IMR-90 (cell line): ENCODE measurements at regions not wholly inside any gene's neighbourhood (a gene's known extent, or its start where the extent isn't known, plus 50 kb on each side); places are given as distances from the start of the nearest gene placed in this dataset.

Source experiments
- ATAC-seq: fragments of 200-7000 bp; cut with Tn5 transposase; 2 replicates; pipeline ENCODE4 v1.9.1; 2020; ENCODE audit warnings: low read depth, mild to moderate bottlenecking, moderate library complexity
- BruUV-seq: library from RNA; stranded (reverse); fragments of 400-500 nt; replicated peaks from 2 replicates; lab custom pipeline; 2021; lab: Mats Ljungman, UMichigan
- CTCF ChIA-PET: fragments of 300-600 bp; formaldehyde crosslinking; extraction: SDS; loops from one replicate; lab custom pipeline; 2021; ENCODE audit warnings: antibody characterized with exemption; lab: Yijun Ruan, JAX
- POLR2A ChIA-PET: fragments of 300-600 bp; sonication (Branson Sonifier 250); formaldehyde crosslinking; loops from one replicate; lab custom pipeline; 2022; ENCODE audit warnings: antibody characterized with exemption; ENCODE audit not compliant: unreplicated experiment; lab: Charles Lee
- DNase-seq: peaks from one replicate; pipeline ENCODE4 v3.0.0; 2013
- H2AFZ ChIP-seq: replicated peaks from 2 replicates; pipeline ENCODE3; 2013; ENCODE audit warnings: low read length, mild to moderate bottlenecking; ENCODE audit not compliant: poor library complexity
- H2AK5ac ChIP-seq: 2 replicates; pipeline ENCODE4 v1.6.1; 2013; ENCODE audit warnings: low read depth, low read length, inconsistent platforms
- H2AK9ac ChIP-seq: replicated peaks from 2 replicates; pipeline ENCODE3; 2013; ENCODE audit warnings: mild to moderate bottlenecking, low read depth, low read length, moderate library complexity; ENCODE audit not compliant: poor library complexity
- H2BK120ac ChIP-seq: 2 replicates; pipeline ENCODE4 v1.6.1; 2013; ENCODE audit warnings: low read depth, low read length, inconsistent platforms
- H2BK15ac ChIP-seq: 3 replicates; pipeline ENCODE4 v1.6.1; 2013; ENCODE audit warnings: low read depth, low read length, inconsistent platforms
- H2BK20ac ChIP-seq: 2 replicates; pipeline ENCODE4 v1.6.1; 2013; ENCODE audit warnings: low read depth, mild to moderate bottlenecking, inconsistent platforms, low read length, moderate library complexity
- H2BK5ac ChIP-seq: 2 replicates; pipeline ENCODE4 v1.6.1; 2013; ENCODE audit warnings: mild to moderate bottlenecking, low read depth, low read length, inconsistent platforms; ENCODE audit not compliant: poor library complexity, severe bottlenecking
- H3K14ac ChIP-seq: replicated peaks from 2 replicates; pipeline ENCODE4 v1.6.1; 2013; ENCODE audit warnings: low read depth, low read length, inconsistent platforms
- H3K18ac ChIP-seq: 2 replicates; pipeline ENCODE4 v1.6.1; 2013; ENCODE audit warnings: low read depth, low read length, control low read depth
- H3K23ac ChIP-seq: 2 replicates; pipeline ENCODE4 v1.6.1; 2013; ENCODE audit warnings: low read depth, low read length, inconsistent platforms
- H3K27ac ChIP-seq: 2 replicates; pipeline ENCODE4 v1.5.1; 2013; ENCODE audit warnings: mild to moderate bottlenecking, control low read depth, low read length; ENCODE audit not compliant: insufficient read depth
- H3K27me3 ChIP-seq: 2 replicates; pipeline ENCODE4 v1.6.1; 2013; ENCODE audit warnings: low read length; ENCODE audit not compliant: control insufficient read depth, insufficient read depth
- H3K36me3 ChIP-seq: 2 replicates; pipeline ENCODE4 v1.6.1; 2013; ENCODE audit warnings: low read length, mixed read lengths; ENCODE audit not compliant: control insufficient read depth, insufficient read depth
- H3K4ac ChIP-seq: 2 replicates; pipeline ENCODE4 v1.6.1; 2013; ENCODE audit warnings: low read depth, low read length, inconsistent platforms
- H3K4me1 ChIP-seq: 2 replicates; pipeline ENCODE4 v1.6.1; 2013; ENCODE audit warnings: low read length, mixed read lengths; ENCODE audit not compliant: control insufficient read depth, insufficient read depth
- H3K4me2 ChIP-seq: 2 replicates; pipeline ENCODE4 v1.6.1; 2013; ENCODE audit warnings: low read depth, mild to moderate bottlenecking, control low read depth, low read length, moderate library complexity
- H3K4me3 ChIP-seq: 2 replicates; pipeline ENCODE4 v1.5.1; 2013; ENCODE audit warnings: low read depth, mild to moderate bottlenecking, control low read depth, low read length, moderate library complexity; ENCODE audit not compliant: insufficient read depth
- H3K56ac ChIP-seq: 2 replicates; pipeline ENCODE4 v1.6.1; 2013; ENCODE audit warnings: low read length, inconsistent platforms; ENCODE audit not compliant: insufficient read depth; ENCODE audit errors: extremely low read depth
- H3K79me1 ChIP-seq, 2 experiments: 2 replicates each; pipeline ENCODE4 v1.6.1; 2013; ENCODE audit warnings: low read length in 2 of 2, inconsistent platforms in 1 of 2, low read depth in 1 of 2
- H3K9ac ChIP-seq: 2 replicates; pipeline ENCODE4 v1.6.1; 2013; ENCODE audit warnings: low read depth, low read length, control low read depth
- H3K9me1 ChIP-seq: 2 replicates; pipeline ENCODE4 v1.6.1; 2013; ENCODE audit warnings: low read length, inconsistent platforms; ENCODE audit not compliant: insufficient read depth
- H3K9me3 ChIP-seq: 2 replicates; pipeline ENCODE4 v1.6.1; 2013; ENCODE audit warnings: low read length; ENCODE audit not compliant: control insufficient read depth, insufficient read depth
- H4K20me1 ChIP-seq: 2 replicates; pipeline ENCODE4 v1.6.1; 2013; ENCODE audit warnings: low read length, inconsistent platforms; ENCODE audit not compliant: insufficient read depth
- H4K5ac ChIP-seq: 2 replicates; pipeline ENCODE4 v1.6.1; 2013; ENCODE audit warnings: mild to moderate bottlenecking, low read depth, low read length, control low read depth
- H4K8ac ChIP-seq, 2 experiments: 2 replicates each; pipeline ENCODE4 v1.6.1; 2013; ENCODE audit warnings: low read depth in 2 of 2, low read length in 2 of 2, control low read depth in 1 of 2, inconsistent platforms in 1 of 2
- H4K91ac ChIP-seq: 2 replicates; pipeline ENCODE4 v1.6.1; 2013; ENCODE audit warnings: low read depth, low read length, inconsistent platforms; ENCODE audit not compliant: insufficient read depth
- BHLHE40 ChIP-seq: fragments of 150-350 bp; IDR thresholded peaks from 2 replicates; pipeline ENCODE4 v1.6.1; 2016; ENCODE audit warnings: mild to moderate bottlenecking, low read depth, low read length
- CHD1 ChIP-seq: IDR thresholded peaks from 2 replicates; pipeline ENCODE4 v1.6.1; 2012; ENCODE audit warnings: low read depth, low read length, improper control_type of control experiment
- MXI1 ChIP-seq: IDR thresholded peaks from 2 replicates; pipeline ENCODE4 v1.6.1; 2012; ENCODE audit warnings: low read depth, mild to moderate bottlenecking, low read length, moderate library complexity, borderline replicate concordance
- POLR2A ChIP-seq: IDR thresholded peaks from 2 replicates; pipeline ENCODE4 v1.6.1; 2012; ENCODE audit warnings: mild to moderate bottlenecking, low read depth, low read length
- RCOR1 ChIP-seq: IDR thresholded peaks from 2 replicates; pipeline ENCODE4 v1.6.1; 2012; ENCODE audit warnings: mild to moderate bottlenecking, low read length, improper control_type of control experiment; ENCODE audit not compliant: insufficient replicate concordance
- SMC3 ChIP-seq: fragments of 150-350 bp; IDR thresholded peaks from 2 replicates; pipeline ENCODE4 v1.6.1; 2016; ENCODE audit warnings: low read depth, mild to moderate bottlenecking, antibody characterized with exemption, low read length, moderate library complexity
- WGBS, 2 experiments: methylation state at CpG; one replicate each; pipeline versions ENCODE4 v1.1.5 to v1.1.7; 2013; ENCODE audit warnings: missing lambda C conversion rate in 2 of 2; ENCODE audit not compliant: insufficient read length in 1 of 2; ENCODE audit errors: extremely low coverage in 2 of 2; 5-methylcytosine and 5-hydroxymethylcytosine counted together
- dilution Hi-C: fragments of 300-500 bp; cut with HindIII; formaldehyde crosslinking; loops from one replicate; pipeline ENCODE4 v1.14.3; 2018; ENCODE audit warnings: low sequenced_read_pairs; ENCODE audit not compliant: unreplicated experiment
- in situ Hi-C: fragments of 300-500 bp; cut with MboI; formaldehyde crosslinking; loops from 3 replicates; pipeline ENCODE4 v1.14.3; 2019; ENCODE audit warnings: low sequenced_read_pairs, inconsistent platforms, mixed read lengths
- intact Hi-C: fragments of 100-400 bp; cut with micrococcal nuclease; formaldehyde crosslinking; loops from 2 replicates; pipeline ENCODE4 v1.10.0; 2022

GRCh38 chr3:110646055-110646454 lies 425.6 kb upstream of the NECTIN3 start:
- no TSS peak for BruUV-seq
- Histone ChIP-seq H4K5ac (no peak overlapping the region), H2BK20ac (no peak overlapping the region), H3K9ac (no peak overlapping the region), H4K20me1 (no peaks in the 10 kb centered on the region), H3K4me1 (no peaks in the 10 kb centered on the region; the same call in 1 of the 2 replicates), H2AK9ac (no peak overlapping the region), H3K18ac (no peak overlapping the region; the same call in 1 of the 2 replicates), H3K9me1 (0 out of 2 replicates have a peak, but pooled peaks cover 2% of the 10 kb centered on the region), H3K27me3 (no peaks in the 10 kb centered on the region), H3K9me3 (no peaks in the 10 kb centered on the region), H3K27ac (no peak overlapping the region), H3K23ac (no peak overlapping the region), H2BK5ac (peak overlapping the region; percentile 46), H2AFZ (no peak overlapping the region), H3K4me2 (no peak overlapping the region), H3K4ac (no peak overlapping the region), H3K36me3 (no peaks in the 10 kb centered on the region), H2BK15ac (no peak overlapping the region), H2BK120ac (no peak overlapping the region; the same call in 1 of the 2 replicates), H4K8ac (peak overlapping the region in 1 of 2 experiments; percentile 60; a peak in 1 of 4 replicates), H3K56ac (no peak overlapping the region), H3K14ac (no peak overlapping the region), H3K4me3 (no peak overlapping the region), H2AK5ac (no peak overlapping the region), H4K91ac (no peak overlapping the region), H3K79me1 (no peaks in the 10 kb centered on the region)
- dilution Hi-C loops (no loop called here), intact Hi-C loops (no loop called here), in situ Hi-C loops (no loop called here)
- ATAC-seq (peak; percentile 53), DNase-seq (no peak)
- CTCF ChIA-PET: no interaction called here
- TF ChIP-seq BHLHE40: no peak
- TF ChIP-seq RCOR1: no peak
- TF ChIP-seq MXI1: no peak
- no peak for TF ChIP-seq SMC3
- no peak for TF ChIP-seq POLR2A
- no peak for TF ChIP-seq CHD1
- no CpG with 5 or more reads among the region's 1 CpG for WGBS, 2 experiments
- POLR2A ChIA-PET: no interaction called here
